ENCODE measurements at regions not wholly inside any gene's neighbourhood (a gene's known extent, or its start where the extent isn't known, plus 50 kb on each side); places are given as distances from the start of the nearest gene placed in this dataset.

- no peak for TF ChIP-seq CTCF (IDR thresholded peaks at IDR 0.05; ENCODE audit: low read depth, low read length)
- ChIA-PET POLR2A (no interaction called here), CTCF (interaction anchor here (0.6 kb wide), 1 partner anchor 23 kb away, joined by 3 read pairs; no protein-coding TSS in a partner anchor)
Observed at GRCh38 chr10:62323751-62324150, 50.4 kb upstream of the ZNF365 start.

More at GRCh38 chr10:62323751-62324150, 50.4 kb upstream of the ZNF365 start:
- Histone ChIP-seq H3K27me3 (ENCODE audit: control insufficient read depth, insufficient read depth, low read length) (no peaks in the 10 kb centered on the region), H3K27ac (ENCODE audit: low read depth, low read length) (no peak overlapping the region), H3K4me3 (ENCODE audit: low read depth, low read length) (no peak overlapping the region), H3K9me3 (ENCODE audit: control insufficient read depth, insufficient read depth, low read length) (no peaks in the 10 kb centered on the region)
- DNase-seq (ENCODE audit: low read depth, low spot score) = no peak
